ENCODE measurements at regions not wholly inside any gene's neighbourhood (a gene's known extent, or its start where the extent isn't known, plus 50 kb on each side); places are given as distances from the start of the nearest gene placed in this dataset.

DNA sequence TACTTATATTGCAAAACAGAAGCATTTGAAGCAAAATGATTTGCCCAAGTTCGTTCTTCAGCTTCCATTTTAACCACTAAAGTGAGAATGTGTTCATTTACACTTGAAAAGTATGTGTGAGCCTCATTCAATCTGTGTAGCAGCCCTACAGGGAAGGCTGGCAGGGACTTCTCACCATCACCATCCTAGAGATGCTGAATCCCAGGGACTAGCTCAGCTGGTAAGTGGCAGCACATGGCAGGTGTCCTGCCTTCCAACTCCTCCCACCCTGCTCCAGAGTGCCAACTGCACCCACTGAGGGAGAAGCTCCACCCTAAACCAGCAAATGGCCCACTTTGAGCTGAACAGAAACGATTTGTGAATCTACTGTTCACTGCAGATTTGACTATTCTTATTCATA, 91.5 kb downstream of the EN1 start:
- H3K36me3 ChIP-seq (ENCODE audit: control insufficient read depth, low read length): no peaks in the 10 kb centered on the region
- no peaks in the 10 kb centered on the region for H3K9me2 ChIP-seq (replicated peaks; ENCODE audit: control insufficient read depth, low read length)
- no peaks in the 10 kb centered on the region for H4K20me1 ChIP-seq (ENCODE audit: control insufficient read depth, insufficient read depth, low read depth, low read length)
- no peaks in the 10 kb centered on the region for H3K4me1 ChIP-seq (ENCODE audit: control insufficient read depth, low read length)
- no peaks in the 10 kb centered on the region; the same call in 1 of the 2 replicates for H3K27me3 ChIP-seq (ENCODE audit: control insufficient read depth, low read length)
- TF ChIP-seq, protein P1, sequence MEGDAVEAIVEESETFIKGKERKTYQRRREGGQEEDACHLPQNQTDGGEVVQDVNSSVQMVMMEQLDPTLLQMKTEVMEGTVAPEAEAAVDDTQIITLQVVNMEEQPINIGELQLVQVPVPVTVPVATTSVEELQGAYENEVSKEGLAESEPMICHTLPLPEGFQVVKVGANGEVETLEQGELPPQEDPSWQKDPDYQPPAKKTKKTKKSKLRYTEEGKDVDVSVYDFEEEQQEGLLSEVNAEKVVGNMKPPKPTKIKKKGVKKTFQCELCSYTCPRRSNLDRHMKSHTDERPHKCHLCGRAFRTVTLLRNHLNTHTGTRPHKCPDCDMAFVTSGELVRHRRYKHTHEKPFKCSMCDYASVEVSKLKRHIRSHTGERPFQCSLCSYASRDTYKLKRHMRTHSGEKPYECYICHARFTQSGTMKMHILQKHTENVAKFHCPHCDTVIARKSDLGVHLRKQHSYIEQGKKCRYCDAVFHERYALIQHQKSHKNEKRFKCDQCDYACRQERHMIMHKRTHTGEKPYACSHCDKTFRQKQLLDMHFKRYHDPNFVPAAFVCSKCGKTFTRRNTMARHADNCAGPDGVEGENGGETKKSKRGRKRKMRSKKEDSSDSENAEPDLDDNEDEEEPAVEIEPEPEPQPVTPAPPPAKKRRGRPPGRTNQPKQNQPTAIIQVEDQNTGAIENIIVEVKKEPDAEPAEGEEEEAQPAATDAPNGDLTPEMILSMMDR (IDR thresholded peaks at IDR 0.05; ENCODE audit: low read depth, low read length, poor library complexity, severe bottlenecking): no peak
- no peak for TF ChIP-seq EZH2phosphoT487 (IDR thresholded peaks at IDR 0.05; ENCODE audit: borderline replicate concordance, low read length)
- H3K4me2 ChIP-seq (ENCODE audit: low read length): no peak overlapping the region
- H3F3A ChIP-seq (ENCODE audit: control insufficient read depth, insufficient read depth): no peaks in the 10 kb centered on the region
- H3K4me3 ChIP-seq (ENCODE audit: low read length): no peak overlapping the region
- no peaks in the 10 kb centered on the region for H3K79me2 ChIP-seq (ENCODE audit: control insufficient read depth, low read length)
- H3K27ac ChIP-seq (ENCODE audit: low read depth, low read length): no peak overlapping the region
- no peaks in the 10 kb centered on the region for H3K9me3 ChIP-seq (ENCODE audit: control insufficient read depth, insufficient read depth, low read length)

DNA sequence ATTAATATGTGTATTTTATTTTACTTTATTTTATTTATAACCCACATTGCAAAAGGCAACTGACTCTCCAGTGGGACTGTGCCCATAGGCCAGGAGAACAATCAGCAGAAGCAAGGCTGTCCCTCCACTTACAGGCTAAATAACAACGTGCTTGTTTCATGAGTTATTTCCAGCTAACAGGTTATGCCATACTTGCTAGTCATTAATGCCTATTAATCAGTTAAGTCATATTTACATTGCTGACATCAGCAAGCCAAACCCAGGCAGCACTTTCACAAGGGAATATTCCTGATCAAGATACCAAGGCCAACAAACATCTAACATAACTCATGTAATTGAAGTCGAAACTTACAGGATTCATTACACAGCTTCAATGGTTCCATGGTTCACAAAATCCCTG, 92.1 kb downstream of the EN1 start:
- TF ChIP-seq EZH2phosphoT487 (IDR thresholded peaks at IDR 0.05; ENCODE audit: borderline replicate concordance, low read length): no peak
- TF ChIP-seq, protein P1 (IDR thresholded peaks at IDR 0.05; ENCODE audit: low read depth, low read length, poor library complexity, severe bottlenecking): no peak

DNA sequence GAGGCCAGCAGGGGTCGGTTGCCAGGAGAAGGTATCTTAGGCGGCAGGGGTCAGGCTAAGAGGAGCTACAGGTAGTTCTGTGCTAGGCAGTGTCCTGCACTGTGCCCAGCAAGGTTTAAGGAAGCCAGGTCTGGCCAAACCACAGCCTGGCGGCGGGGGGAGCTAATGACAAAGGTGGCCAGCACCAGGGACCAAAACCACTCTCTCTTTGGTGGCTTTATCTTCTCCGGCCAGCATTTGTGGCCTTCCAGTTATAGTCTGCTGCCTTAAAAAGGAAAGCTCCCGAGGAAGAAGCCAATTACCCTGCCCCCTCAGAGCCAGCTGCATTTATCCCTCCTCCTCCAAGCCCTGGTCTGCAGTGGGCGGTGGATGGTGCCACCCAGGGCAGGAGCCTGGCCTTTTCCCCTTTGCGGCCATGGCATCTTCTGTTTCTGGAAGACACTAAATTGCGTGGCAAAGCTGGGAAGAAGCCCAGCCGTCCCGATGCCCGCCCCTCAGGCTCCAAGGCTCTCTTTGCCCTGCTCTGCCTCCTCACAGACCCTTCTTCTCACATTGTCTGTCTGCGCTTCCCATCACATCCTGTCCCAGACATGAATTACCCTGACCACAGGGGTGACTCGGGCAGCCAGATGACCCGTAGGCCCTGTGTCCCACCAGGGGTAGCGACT, 94.6 kb downstream of the EN1 start:
- no peaks in the 10 kb centered on the region for H4K20me1 ChIP-seq (ENCODE audit: control insufficient read depth, insufficient read depth, low read depth, low read length)
- H3K4me3 ChIP-seq (ENCODE audit: low read length): no peak overlapping the region
- no peaks in the 10 kb centered on the region for H3K9me2 ChIP-seq (replicated peaks; ENCODE audit: control insufficient read depth, low read length)
- TF ChIP-seq EZH2phosphoT487 (IDR thresholded peaks at IDR 0.05; ENCODE audit: borderline replicate concordance, low read length): no peak
- TF ChIP-seq, protein P1 (IDR thresholded peaks at IDR 0.05; ENCODE audit: low read depth, low read length, poor library complexity, severe bottlenecking): no peak
- no peaks in the 10 kb centered on the region for H3K9me3 ChIP-seq (ENCODE audit: control insufficient read depth, insufficient read depth, low read length)
- H3F3A ChIP-seq (ENCODE audit: control insufficient read depth, insufficient read depth): no peaks in the 10 kb centered on the region
- no peaks in the 10 kb centered on the region for H3K27me3 ChIP-seq (ENCODE audit: control insufficient read depth, low read length)
- no peak overlapping the region for H3K27ac ChIP-seq (ENCODE audit: low read depth, low read length)
- H3K79me2 ChIP-seq (ENCODE audit: control insufficient read depth, low read length): no peaks in the 10 kb centered on the region
- no peak overlapping the region for H3K4me2 ChIP-seq (ENCODE audit: low read length)
- H3K4me1 ChIP-seq (ENCODE audit: control insufficient read depth, low read length): no peaks in the 10 kb centered on the region
- no peaks in the 10 kb centered on the region for H3K36me3 ChIP-seq (ENCODE audit: control insufficient read depth, low read length)

More for the DNA sequence above, 92.1 kb downstream of the EN1 start:
- Histone ChIP-seq H3F3A (ENCODE audit: control insufficient read depth, insufficient read depth) (no peaks in the 10 kb centered on the region), H3K36me3 (ENCODE audit: control insufficient read depth, low read length) (no peaks in the 10 kb centered on the region), H3K27ac (ENCODE audit: low read depth, low read length) (no peak overlapping the region), H3K4me3 (ENCODE audit: low read length) (no peak overlapping the region), H3K79me2 (ENCODE audit: control insufficient read depth, low read length) (no peaks in the 10 kb centered on the region), H3K27me3 (ENCODE audit: control insufficient read depth, low read length) (no peaks in the 10 kb centered on the region; the same call in 1 of the 2 replicates), H3K9me2 (replicated peaks; ENCODE audit: control insufficient read depth, low read length) (no peaks in the 10 kb centered on the region), H4K20me1 (ENCODE audit: control insufficient read depth, insufficient read depth, low read depth, low read length) (no peaks in the 10 kb centered on the region), H3K4me1 (ENCODE audit: control insufficient read depth, low read length) (no peaks in the 10 kb centered on the region), H3K9me3 (ENCODE audit: control insufficient read depth, insufficient read depth, low read length) (no peaks in the 10 kb centered on the region), H3K4me2 (ENCODE audit: low read length) (no peak overlapping the region)

Data from DOHH2 (cell line).